A673 (cell line): ENCODE measurements at regions not wholly inside any gene's neighbourhood (a gene's known extent, or its start where the extent isn't known, plus 50 kb on each side); places are given as distances from the start of the nearest gene placed in this dataset.
A peak's percentile ranks its signal among the peaks of the same experiment; 100 is the strongest.

Experiments
- BruUV-seq: library from RNA; stranded (reverse); fragments of 400-500 nt; replicated peaks from 2 replicates; lab custom pipeline; 2021; lab: Mats Ljungman, UMichigan
- CTCF ChIA-PET: fragments of 300-600 bp; sonication (Branson Sonifier 250); formaldehyde crosslinking; loops from one replicate; lab custom pipeline; 2022; ENCODE audit warnings: antibody characterized with exemption; lab: Charles Lee
- POLR2A ChIA-PET: fragments of 300-600 bp; sonication (Branson Sonifier 250); formaldehyde crosslinking; loops from one replicate; lab custom pipeline; 2022; ENCODE audit warnings: antibody characterized with exemption; ENCODE audit not compliant: low non-redundant PET; lab: Charles Lee
- DNase-seq: peaks from one replicate; pipeline ENCODE4 v3.0.0-alpha.2; 2015; ENCODE audit warnings: low spot score
- H3K27ac ChIP-seq: fragments of 200-600 bp; sonication (generic); 2 replicates; pipeline ENCODE4 v1.5.1; 2016; ENCODE audit warnings: mixed run types, low read depth, mild to moderate bottlenecking, mixed read lengths, antibody characterized with exemption, low read length; ENCODE audit not compliant: poor library complexity, severe bottlenecking
- H3K27me3 ChIP-seq: fragments of 200-600 bp; sonication (generic); replicated peaks from 2 replicates; pipeline ENCODE4 v1.6.1; 2017; ENCODE audit warnings: mixed run types, low read depth, mild to moderate bottlenecking, mixed read lengths, antibody characterized with exemption, low read length; ENCODE audit not compliant: insufficient read depth, poor library complexity
- H3K36me3 ChIP-seq: fragments of 200-600 bp; sonication (generic); 2 replicates; pipeline ENCODE4 v1.6.1; 2016; ENCODE audit warnings: mixed run types, mild to moderate bottlenecking, mixed read lengths, antibody characterized with exemption, low read length; ENCODE audit not compliant: insufficient read depth, poor library complexity, severe bottlenecking
- H3K4me1 ChIP-seq: fragments of 200-600 bp; sonication (generic); 2 replicates; pipeline ENCODE4 v1.6.1; 2017; ENCODE audit warnings: mixed run types, mild to moderate bottlenecking, mixed read lengths, antibody characterized with exemption, low read length; ENCODE audit not compliant: insufficient read depth, poor library complexity, severe bottlenecking
- H3K4me3 ChIP-seq: fragments of 200-600 bp; sonication (generic); 2 replicates; pipeline ENCODE4 v1.5.1; 2016; ENCODE audit warnings: low read depth, mixed run types, mild to moderate bottlenecking, mixed read lengths, low read length; ENCODE audit not compliant: poor library complexity, severe bottlenecking
- H3K9me3 ChIP-seq: fragments of 200-600 bp; sonication (generic); 2 replicates; pipeline ENCODE4 v1.6.1; 2016; ENCODE audit warnings: mixed run types, low read depth, mild to moderate bottlenecking, mixed read lengths, antibody characterized with exemption, low read length; ENCODE audit not compliant: poor library complexity, severe bottlenecking
- CTCF ChIP-seq: fragments of 300-800, 200-600 bp; sonication (generic); conservative IDR thresholded peaks from 2 replicates; pipeline ENCODE4 v1.5.1; 2017; ENCODE audit warnings: low read depth, mild to moderate bottlenecking, antibody characterized with exemption, low read length, moderate library complexity, mixed read lengths
- EZH2 ChIP-seq: fragments of 200-600 bp; sonication (generic); IDR thresholded peaks from 2 replicates; pipeline ENCODE4 v1.6.1; 2017; ENCODE audit warnings: borderline replicate concordance, low read depth, mild to moderate bottlenecking, mixed read lengths, antibody characterized with exemption, low read length; ENCODE audit not compliant: poor library complexity, severe bottlenecking
- intact Hi-C: fragments of 100-400 bp; cut with micrococcal nuclease; formaldehyde crosslinking; loops from one replicate; pipeline ENCODE4 v1.10.0; 2022; ENCODE audit not compliant: unreplicated experiment

- DNase-seq: no peak
- intact Hi-C loops: no loop called here
- TF ChIP-seq CTCF (no peak), EZH2 (no peak)
- CTCF ChIA-PET: no interaction called here
- H3K36me3 ChIP-seq: no peaks in the 10 kb centered on the region
- H3K27me3 ChIP-seq: no peaks in the 10 kb centered on the region
- no peak overlapping the region for H3K4me3 ChIP-seq
- BruUV-seq: no TSS peak
- no peaks in the 10 kb centered on the region for H3K4me1 ChIP-seq
- H3K27ac ChIP-seq: no peak overlapping the region
- POLR2A ChIA-PET: no interaction called here
- no peaks in the 10 kb centered on the region for H3K9me3 ChIP-seq
Measured at GRCh38 chr20:24790746-24791283, 158.3 kb upstream of the CST7 start.

DNA sequence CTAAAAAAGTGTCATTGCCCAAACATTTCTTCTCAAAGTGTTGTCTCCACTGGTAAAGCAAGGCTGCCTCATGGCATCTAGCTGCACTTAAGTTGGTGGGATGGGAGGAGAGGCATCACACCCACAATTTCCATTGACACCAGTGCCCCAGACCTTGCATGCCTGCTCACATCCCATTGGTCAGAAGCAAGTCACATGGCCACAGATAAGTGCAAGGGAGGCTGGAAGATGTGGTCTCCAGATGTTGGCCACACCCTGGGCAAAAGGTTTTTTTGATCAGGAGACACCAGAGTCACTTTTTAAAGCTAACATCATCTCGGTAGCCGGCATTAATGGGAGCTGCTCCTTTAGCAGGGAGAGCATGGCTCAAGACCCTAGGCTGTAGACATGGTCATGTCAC, 157.1 kb upstream of the CST7 start:
- Histone ChIP-seq H3K27ac (no peak overlapping the region), H3K4me3 (no peak overlapping the region), H3K9me3 (no peaks in the 10 kb centered on the region), H3K4me1 (no peaks in the 10 kb centered on the region), H3K36me3 (no peaks in the 10 kb centered on the region), H3K27me3 (no peaks in the 10 kb centered on the region)
- intact Hi-C loops: no loop called here
- CTCF ChIA-PET: no interaction called here
- no peak for DNase-seq
- no TSS peak for BruUV-seq
- POLR2A ChIA-PET: no interaction called here
- TF ChIP-seq CTCF (no peak), EZH2 (no peak)

DNA sequence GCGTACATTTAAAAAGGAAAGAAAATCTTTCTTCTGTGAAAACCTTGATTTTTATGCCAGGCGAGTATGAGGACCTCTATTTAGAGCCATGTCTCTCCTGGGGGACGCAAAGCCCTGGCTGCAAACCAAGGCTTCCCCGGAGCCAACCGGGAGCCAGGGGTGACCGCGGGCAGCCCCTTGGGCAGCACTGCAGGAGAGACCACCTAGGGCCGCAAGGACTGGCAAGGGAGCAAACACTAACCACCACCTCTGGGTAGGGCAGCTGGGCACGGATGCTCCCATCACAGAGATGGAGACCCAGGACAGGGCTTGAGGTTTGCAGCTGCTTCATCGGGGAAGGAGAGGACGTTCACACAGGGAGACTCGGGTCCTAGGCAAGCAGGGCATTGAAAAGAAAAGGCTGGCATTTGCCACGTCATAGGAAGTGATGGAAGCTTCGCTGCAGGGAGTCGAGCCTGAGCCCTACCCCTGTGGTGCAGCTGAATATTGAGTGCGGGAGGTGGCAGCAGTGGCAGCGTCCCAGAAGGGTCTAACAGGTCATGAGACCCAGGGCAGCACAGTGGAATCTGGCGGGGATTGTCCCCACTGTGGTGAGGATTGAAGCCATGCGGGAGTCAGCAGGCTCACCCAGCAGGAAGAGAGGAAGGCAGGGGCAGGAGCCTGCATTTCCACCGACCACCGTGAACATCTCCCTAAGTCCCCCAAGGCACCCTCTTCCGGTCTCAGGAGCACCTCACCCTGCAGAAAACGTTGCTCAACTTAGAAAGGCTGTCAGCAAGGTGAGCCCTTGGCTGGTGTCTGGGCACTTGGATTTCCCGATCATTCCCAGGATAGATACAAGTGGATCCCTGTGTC, 156.2 kb upstream of the CST7 start:
- peak; percentile 33 for DNase-seq
- no TSS peak for BruUV-seq
- no peak for TF ChIP-seq CTCF
- TF ChIP-seq EZH2: no peak
- H3K27me3 ChIP-seq: no peaks in the 10 kb centered on the region
- H3K9me3 ChIP-seq: no peaks in the 10 kb centered on the region
- POLR2A ChIA-PET: no interaction called here
- no peak overlapping the region for H3K4me3 ChIP-seq
- intact Hi-C loops: no loop called here
- H3K27ac ChIP-seq: no peak overlapping the region
- no peaks in the 10 kb centered on the region for H3K36me3 ChIP-seq
- CTCF ChIA-PET: interaction anchor here (0.7 kb wide), 1 partner anchor 40 kb away, joined by 3 read pairs; no protein-coding TSS in a partner anchor
- H3K4me1 ChIP-seq: no peaks in the 10 kb centered on the region
